HL-60 (cell line): ENCODE measurements at regions not wholly inside any gene's neighbourhood (a gene's known extent, or its start where the extent isn't known, plus 50 kb on each side); places are given as distances from the start of the nearest gene placed in this dataset.

Source experiments
- DNase-seq, 2 experiments: peaks; one replicate each; pipeline ENCODE4 v3.0.0-alpha.2; 2010 to 2020; ENCODE audit warnings: low read depth in 1 of 2, low spot score in 1 of 2
- H3K27ac ChIP-seq: fragments of 250-450 bp; sonication (Bioruptor Pico); replicated peaks from 2 replicates; pipeline ENCODE4 v1.5.1; 2020; ENCODE audit warnings: mild to moderate bottlenecking, moderate library complexity
- H3K27me3 ChIP-seq: fragments of 250-450 bp; sonication (Bioruptor Pico); 2 replicates; pipeline ENCODE4 v1.5.1; 2021; ENCODE audit warnings: mild to moderate bottlenecking, moderate library complexity; ENCODE audit not compliant: insufficient read depth, poor library complexity, severe bottlenecking
- H3K4me3 ChIP-seq: replicated peaks from 2 replicates; pipeline ENCODE4 v1.5.1; 2011; ENCODE audit warnings: mild to moderate bottlenecking, control low read depth, low read length; ENCODE audit not compliant: insufficient read depth
- GABPA ChIP-seq: IDR thresholded peaks from 2 replicates; pipeline ENCODE4 v1.6.1; 2012; ENCODE audit warnings: low read depth
- POLR2AphosphoS5 ChIP-seq: IDR thresholded peaks from 2 replicates; pipeline ENCODE4 v1.6.1; 2012; ENCODE audit warnings: low read depth
- SPI1 ChIP-seq: IDR thresholded peaks from 2 replicates; pipeline ENCODE4 v1.6.1; 2012; ENCODE audit warnings: low read depth, mild to moderate bottlenecking, borderline replicate concordance
- TF ChIP-seq, protein P1 (sequence below): IDR thresholded peaks from 2 replicates; pipeline ENCODE4 v1.6.1; 2012; ENCODE audit warnings: low read depth; ENCODE audit not compliant: insufficient replicate concordance
- TF ChIP-seq, protein P2 (sequence below): IDR thresholded peaks from one replicate; pipeline ENCODE4 v1.5.1; 2011; ENCODE audit warnings: low read length, control low read depth, inconsistent platforms; ENCODE audit not compliant: insufficient read depth

GRCh38 chr21:38077569-38077968 lies 161.3 kb upstream of the KCNJ6 start:
- no peak for DNase-seq
- H3K27ac ChIP-seq, result no peak overlapping the region
- no peak overlapping the region for H3K4me3 ChIP-seq
- no peaks in the 10 kb centered on the region for H3K27me3 ChIP-seq
- TF ChIP-seq, protein P1, sequence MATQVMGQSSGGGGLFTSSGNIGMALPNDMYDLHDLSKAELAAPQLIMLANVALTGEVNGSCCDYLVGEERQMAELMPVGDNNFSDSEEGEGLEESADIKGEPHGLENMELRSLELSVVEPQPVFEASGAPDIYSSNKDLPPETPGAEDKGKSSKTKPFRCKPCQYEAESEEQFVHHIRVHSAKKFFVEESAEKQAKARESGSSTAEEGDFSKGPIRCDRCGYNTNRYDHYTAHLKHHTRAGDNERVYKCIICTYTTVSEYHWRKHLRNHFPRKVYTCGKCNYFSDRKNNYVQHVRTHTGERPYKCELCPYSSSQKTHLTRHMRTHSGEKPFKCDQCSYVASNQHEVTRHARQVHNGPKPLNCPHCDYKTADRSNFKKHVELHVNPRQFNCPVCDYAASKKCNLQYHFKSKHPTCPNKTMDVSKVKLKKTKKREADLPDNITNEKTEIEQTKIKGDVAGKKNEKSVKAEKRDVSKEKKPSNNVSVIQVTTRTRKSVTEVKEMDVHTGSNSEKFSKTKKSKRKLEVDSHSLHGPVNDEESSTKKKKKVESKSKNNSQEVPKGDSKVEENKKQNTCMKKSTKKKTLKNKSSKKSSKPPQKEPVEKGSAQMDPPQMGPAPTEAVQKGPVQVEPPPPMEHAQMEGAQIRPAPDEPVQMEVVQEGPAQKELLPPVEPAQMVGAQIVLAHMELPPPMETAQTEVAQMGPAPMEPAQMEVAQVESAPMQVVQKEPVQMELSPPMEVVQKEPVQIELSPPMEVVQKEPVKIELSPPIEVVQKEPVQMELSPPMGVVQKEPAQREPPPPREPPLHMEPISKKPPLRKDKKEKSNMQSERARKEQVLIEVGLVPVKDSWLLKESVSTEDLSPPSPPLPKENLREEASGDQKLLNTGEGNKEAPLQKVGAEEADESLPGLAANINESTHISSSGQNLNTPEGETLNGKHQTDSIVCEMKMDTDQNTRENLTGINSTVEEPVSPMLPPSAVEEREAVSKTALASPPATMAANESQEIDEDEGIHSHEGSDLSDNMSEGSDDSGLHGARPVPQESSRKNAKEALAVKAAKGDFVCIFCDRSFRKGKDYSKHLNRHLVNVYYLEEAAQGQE, result no peak
- TF ChIP-seq POLR2AphosphoS5 (no peak), SPI1 (no peak), GABPA (no peak)
- TF ChIP-seq, protein P2, sequence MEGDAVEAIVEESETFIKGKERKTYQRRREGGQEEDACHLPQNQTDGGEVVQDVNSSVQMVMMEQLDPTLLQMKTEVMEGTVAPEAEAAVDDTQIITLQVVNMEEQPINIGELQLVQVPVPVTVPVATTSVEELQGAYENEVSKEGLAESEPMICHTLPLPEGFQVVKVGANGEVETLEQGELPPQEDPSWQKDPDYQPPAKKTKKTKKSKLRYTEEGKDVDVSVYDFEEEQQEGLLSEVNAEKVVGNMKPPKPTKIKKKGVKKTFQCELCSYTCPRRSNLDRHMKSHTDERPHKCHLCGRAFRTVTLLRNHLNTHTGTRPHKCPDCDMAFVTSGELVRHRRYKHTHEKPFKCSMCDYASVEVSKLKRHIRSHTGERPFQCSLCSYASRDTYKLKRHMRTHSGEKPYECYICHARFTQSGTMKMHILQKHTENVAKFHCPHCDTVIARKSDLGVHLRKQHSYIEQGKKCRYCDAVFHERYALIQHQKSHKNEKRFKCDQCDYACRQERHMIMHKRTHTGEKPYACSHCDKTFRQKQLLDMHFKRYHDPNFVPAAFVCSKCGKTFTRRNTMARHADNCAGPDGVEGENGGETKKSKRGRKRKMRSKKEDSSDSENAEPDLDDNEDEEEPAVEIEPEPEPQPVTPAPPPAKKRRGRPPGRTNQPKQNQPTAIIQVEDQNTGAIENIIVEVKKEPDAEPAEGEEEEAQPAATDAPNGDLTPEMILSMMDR, result no peak

DNA sequence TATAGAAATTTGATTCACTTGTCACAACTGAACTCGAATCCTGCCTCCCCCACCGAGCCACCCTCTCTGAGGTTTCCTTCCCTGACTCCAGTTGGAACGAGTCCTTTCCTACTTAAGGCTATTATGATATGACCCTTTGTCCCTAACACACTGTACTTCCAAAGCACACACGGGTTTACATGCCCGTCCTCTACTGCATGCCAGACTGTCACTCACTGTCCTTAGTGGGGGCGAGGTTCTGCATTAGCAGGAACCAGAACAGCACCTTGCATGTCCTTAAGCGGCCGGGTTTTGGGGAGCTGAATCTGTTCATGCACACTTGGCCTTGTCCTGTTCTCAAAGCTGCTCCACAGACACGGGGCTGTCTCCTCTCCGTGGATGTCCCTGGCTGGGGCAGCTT lies 164.6 kb upstream of the KCNJ6 start:
- H3K27ac ChIP-seq, result no peak overlapping the region
- H3K27me3 ChIP-seq, result no peaks in the 10 kb centered on the region
- no peak overlapping the region for H3K4me3 ChIP-seq
- no peak for DNase-seq
- no peak for TF ChIP-seq POLR2AphosphoS5
- TF ChIP-seq, protein P2, result no peak
- TF ChIP-seq SPI1, result no peak
- TF ChIP-seq, protein P1, result no peak
- no peak for TF ChIP-seq GABPA

DNA sequence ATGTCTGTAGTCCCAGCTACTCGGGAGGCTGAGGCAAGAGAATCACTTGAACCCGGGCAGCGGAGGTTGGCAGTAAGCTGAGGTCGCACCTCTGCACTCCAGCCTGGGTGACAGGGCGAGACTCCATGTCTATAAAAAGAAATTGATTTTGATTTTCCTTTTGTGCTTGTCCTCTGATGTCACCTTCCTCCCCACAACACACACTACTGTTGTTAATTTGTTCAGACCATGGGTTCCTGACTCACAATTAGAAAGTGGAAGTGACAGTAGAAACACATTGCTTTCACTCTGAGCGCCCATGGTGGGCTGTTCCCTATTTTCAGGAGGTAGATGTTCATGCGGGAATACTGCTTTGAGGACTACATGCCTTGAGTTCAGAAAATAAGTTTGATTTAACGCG lies 165.5 kb upstream of the KCNJ6 start:
- DNase-seq, result no peak
- no peaks in the 10 kb centered on the region for H3K27me3 ChIP-seq
- H3K27ac ChIP-seq, result no peak overlapping the region
- H3K4me3 ChIP-seq, result no peak overlapping the region
- TF ChIP-seq GABPA (no peak), SPI1 (no peak), POLR2AphosphoS5 (no peak)
- TF ChIP-seq, protein P2, result no peak
- TF ChIP-seq, protein P1, result no peak
